SU-DHL-6 (cell line): ENCODE measurements at regions not wholly inside any gene's neighbourhood (a gene's known extent, or its start where the extent isn't known, plus 50 kb on each side); places are given as distances from the start of the nearest gene placed in this dataset.

Experiments used
- CTCF ChIP-seq: fragments of 200-600 bp; sonication (generic); IDR thresholded peaks from one replicate; pipeline ENCODE4 v1.5.1; 2017; ENCODE audit warnings: antibody characterized with exemption, mild to moderate bottlenecking, low read length, moderate library complexity; ENCODE audit not compliant: insufficient read depth, poor library complexity, severe bottlenecking
- EZH2phosphoT487 ChIP-seq: fragments of 200-600 bp; sonication (generic), shearing (Covaris generic); conservative IDR thresholded peaks from 2 replicates; pipeline ENCODE4 v1.6.1; 2018; ENCODE audit warnings: mild to moderate bottlenecking, antibody characterized with exemption, low read length, moderate library complexity, mixed read lengths

GRCh38 chr3:31142139-31142538 lies 247.7 kb upstream of the GADL1 start:
- no peak for TF ChIP-seq CTCF
- TF ChIP-seq EZH2phosphoT487: no peak
